IgD-negative memory B cell (primary cell): ENCODE measurements at regions not wholly inside any gene's neighbourhood (a gene's known extent, or its start where the extent isn't known, plus 50 kb on each side); places are given as distances from the start of the nearest gene placed in this dataset.
"Not testable (repeated sequence)": the region's sequence is repeated elsewhere in the genome, so short reads cannot be mapped to it uniquely, and the experiment has no call there.

Experiments
- H3K27ac Mint-ChIP-seq, 3 donors: one replicate each; pipeline ENCODE4 v1.8.0; 2020 to 2022; ENCODE audit warnings: mild to moderate bottlenecking in 3 of 3, mixed read lengths in 3 of 3, moderate library complexity in 1 of 3
- H3K27me3 Mint-ChIP-seq: one replicate; pipeline ENCODE4 v1.8.0; 2021; ENCODE audit warnings: mixed read lengths
- H3K36me3 Mint-ChIP-seq: one replicate; pipeline ENCODE4 v1.8.0; 2020; ENCODE audit warnings: mild to moderate bottlenecking, mixed read lengths
- H3K4me1 Mint-ChIP-seq, 3 donors: one replicate each; pipeline ENCODE4 v1.8.0; 2020 to 2022; ENCODE audit warnings: mixed read lengths in 3 of 3, mild to moderate bottlenecking in 1 of 3
- H3K4me3 Mint-ChIP-seq, 4 donors: one replicate each; pipeline ENCODE4 v1.8.0; 2020 to 2022; ENCODE audit warnings: mild to moderate bottlenecking in 4 of 4, mixed read lengths in 4 of 4, moderate library complexity in 3 of 4
- H3K9me3 Mint-ChIP-seq, 3 donors: one replicate each; pipeline ENCODE4 v1.8.0; 2020 to 2021; ENCODE audit warnings: mixed read lengths in 3 of 3, mild to moderate bottlenecking in 1 of 3

DNA sequence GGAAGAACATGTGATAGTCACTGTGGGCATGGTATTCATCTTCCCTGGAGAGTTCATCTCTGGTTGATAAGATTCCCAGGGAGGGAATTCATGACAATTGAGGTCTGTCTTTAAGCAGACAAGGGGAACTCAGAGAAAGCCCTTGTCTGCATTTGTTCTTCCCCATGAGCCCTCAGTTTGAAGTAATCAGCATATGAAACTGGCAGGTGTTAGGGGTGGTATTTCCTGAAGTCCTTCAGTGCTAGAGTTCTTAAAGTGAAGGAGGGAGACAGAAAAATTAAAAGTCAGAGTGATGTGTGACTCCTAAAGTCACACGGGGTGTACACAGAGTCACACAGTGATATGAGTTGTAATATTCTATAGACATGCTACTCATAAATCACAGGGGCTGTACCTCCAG lies 60.6 kb upstream of the SYK start:
- Mint-ChIP-seq H3K27ac (no peak overlapping the region), H3K4me1 (peaks cover 0 to under 1% (median under 1%) of the 10 kb centered on the region in 3 donors), H3K27me3 (peaks cover 2% of the 10 kb centered on the region), H3K4me3 (no peak overlapping the region), H3K36me3 (peaks cover 1% of the 10 kb centered on the region), H3K9me3 (peaks cover 6 to 27% (median 23%) of the 10 kb centered on the region in 3 donors)

DNA sequence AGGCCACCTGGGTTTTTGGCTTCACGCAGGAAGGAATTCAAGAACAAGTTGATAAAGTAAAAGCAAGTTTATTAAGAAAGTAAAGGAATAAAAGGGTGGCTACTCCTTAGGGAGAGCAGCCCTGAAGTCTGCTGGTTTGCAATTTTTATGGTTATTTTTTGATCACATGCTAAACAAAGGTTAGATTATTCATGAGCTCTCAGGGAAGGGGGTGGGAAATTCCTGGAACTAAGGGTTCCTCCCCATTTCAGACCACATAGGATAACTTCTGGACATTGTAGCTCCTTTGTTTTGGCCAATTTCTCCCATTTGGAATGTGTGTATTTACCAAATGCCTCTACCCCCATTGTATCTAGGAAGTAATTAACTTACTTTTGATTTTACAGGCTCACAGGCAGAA lies 63.9 kb upstream of the SYK start:
- Mint-ChIP-seq H3K27ac (peak overlapping the region in 1 of 3 donors; percentile 6), H3K36me3 (peaks cover 1% of the 10 kb centered on the region), H3K9me3 (peaks cover 6 to 27% (median 23%) of the 10 kb centered on the region in 3 donors), H3K4me3 (no peak overlapping the region), H3K27me3 (peaks cover 3% of the 10 kb centered on the region), H3K4me1 (no peaks in the 10 kb centered on the region)

DNA sequence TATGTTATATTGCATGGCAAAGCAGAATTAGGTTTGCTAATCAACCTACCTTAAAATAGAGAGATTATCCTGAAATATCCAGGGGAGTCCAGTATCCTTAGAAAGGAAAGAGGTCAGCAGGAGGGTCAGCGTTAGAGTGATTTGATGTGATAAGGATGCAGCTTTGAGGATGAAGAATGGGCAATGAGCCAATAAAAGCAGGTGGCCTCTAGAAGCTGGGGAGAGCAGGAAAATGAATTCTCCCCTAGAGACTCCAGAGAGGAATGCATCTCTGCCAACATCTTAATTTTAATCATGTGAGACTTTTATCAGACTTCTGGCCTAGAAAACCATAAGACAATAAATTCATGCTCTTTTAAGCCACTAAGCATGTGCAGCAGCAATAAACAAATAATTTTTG lies 65.7 kb upstream of the SYK start:
- Mint-ChIP-seq H3K36me3 (peaks cover 1% of the 10 kb centered on the region), H3K9me3 (peaks cover 6 to 29% (median 23%) of the 10 kb centered on the region in 3 donors), H3K4me1 (no peaks in the 10 kb centered on the region), H3K27me3 (peaks cover 8% of the 10 kb centered on the region), H3K27ac (no peak overlapping the region), H3K4me3 (no peak overlapping the region)

GRCh38 chr9:90734631-90735030 lies 67.0 kb upstream of the SYK start:
- Mint-ChIP-seq H3K9me3 (peaks cover 4 to 20% (median 15%) of the 10 kb centered on the region in 3 donors), H3K27me3 (peaks cover 6% of the 10 kb centered on the region), H3K36me3 (peaks cover 3% of the 10 kb centered on the region), H3K27ac (no peak overlapping the region), H3K4me3 (no peak overlapping the region), H3K4me1 (no peaks in the 10 kb centered on the region)

DNA sequence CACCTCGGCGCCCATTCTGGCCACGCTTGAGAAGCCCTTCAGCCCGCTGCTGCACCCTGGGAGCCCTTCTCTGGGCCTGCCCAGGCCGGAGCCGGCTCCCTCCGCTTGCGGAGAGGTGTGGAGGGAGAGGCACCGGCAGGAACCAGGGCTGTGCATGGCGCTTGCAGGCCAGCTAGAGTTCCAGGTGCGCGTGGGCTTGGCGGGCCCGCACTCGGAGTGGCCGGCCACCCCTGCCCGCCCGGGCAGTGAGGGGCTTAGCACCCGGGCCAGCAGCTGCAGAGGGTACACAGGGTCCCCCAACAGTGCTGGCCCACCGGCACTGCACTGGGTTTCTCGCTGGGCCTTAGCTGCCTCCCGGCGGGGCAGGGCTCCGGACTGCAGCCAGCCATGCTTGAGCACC lies 72.3 kb upstream of the SYK start:
- Mint-ChIP-seq H3K27ac (no peak overlapping the region), H3K9me3 (peaks cover 0 to 2% (median 0%) of the 10 kb centered on the region in 3 donors), H3K27me3 (peaks cover 12% of the 10 kb centered on the region), H3K36me3 (peaks cover 2% of the 10 kb centered on the region), H3K4me1 (peaks cover 0 to 3% (median 0%) of the 10 kb centered on the region in 3 donors), H3K4me3 (no peak overlapping the region)

DNA sequence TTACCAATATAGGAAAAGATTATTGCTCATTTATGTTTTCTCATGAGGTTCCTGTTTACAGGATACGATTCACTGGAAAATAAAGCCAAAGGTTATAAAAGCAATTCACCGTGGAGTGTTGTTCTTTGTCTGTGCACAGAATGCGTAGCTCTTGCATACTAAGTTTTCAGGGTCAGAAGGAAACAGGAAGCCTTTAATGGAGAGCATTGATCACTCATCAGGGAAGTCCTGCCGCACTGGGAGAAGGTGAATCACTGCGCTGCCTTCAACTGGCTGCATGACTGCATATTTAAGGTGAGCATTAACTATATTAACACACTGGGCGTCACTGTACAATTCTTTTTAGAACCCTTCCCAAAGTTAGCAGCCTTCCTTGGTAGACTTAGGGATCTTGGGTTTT lies 74.1 kb upstream of the SYK start:
- H3K36me3 Mint-ChIP-seq, result peaks cover 2% of the 10 kb centered on the region
- H3K9me3 Mint-ChIP-seq, result peaks cover 0 to 2% (median 0%) of the 10 kb centered on the region in 3 donors
- no peak overlapping the region for H3K27ac Mint-ChIP-seq
- peaks cover 0 to 3% (median 0%) of the 10 kb centered on the region in 3 donors for H3K4me1 Mint-ChIP-seq
- H3K4me3 Mint-ChIP-seq, result no peak overlapping the region
- H3K27me3 Mint-ChIP-seq, result peaks cover 13% of the 10 kb centered on the region

GRCh38 chr9:90726215-90726614 lies 75.4 kb upstream of the SYK start:
- H3K27ac Mint-ChIP-seq, result no peak overlapping the region
- H3K4me1 Mint-ChIP-seq, result peaks cover 0 to 3% (median 0%) of the 10 kb centered on the region in 3 donors
- peaks cover 9% of the 10 kb centered on the region for H3K27me3 Mint-ChIP-seq
- H3K9me3 Mint-ChIP-seq, result no peaks in the 10 kb centered on the region
- peaks cover 2% of the 10 kb centered on the region for H3K36me3 Mint-ChIP-seq
- H3K4me3 Mint-ChIP-seq, result no peak overlapping the region

DNA sequence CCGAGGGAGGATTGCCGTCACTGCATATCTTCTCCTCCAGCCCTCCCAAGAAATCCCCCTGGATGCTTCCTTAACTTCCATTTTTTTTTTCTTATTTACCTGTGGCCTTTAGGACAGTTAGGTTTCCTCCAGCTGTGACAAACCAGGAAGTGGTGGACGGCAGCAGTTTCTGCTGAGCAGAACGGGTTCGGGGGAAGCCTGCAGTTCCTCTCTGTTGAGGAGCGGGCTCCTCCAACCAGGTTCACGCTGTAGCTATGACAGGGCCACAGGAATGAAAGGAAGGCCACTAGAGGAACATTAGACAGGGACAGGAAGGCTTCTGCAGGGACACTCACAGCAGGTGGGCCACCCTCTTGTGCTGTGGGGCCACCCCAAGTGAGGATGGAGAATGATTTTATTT lies 76.7 kb upstream of the SYK start:
- H3K4me3 Mint-ChIP-seq, result no peak overlapping the region
- no peaks in the 10 kb centered on the region for H3K36me3 Mint-ChIP-seq
- peaks cover 0 to 3% (median 0%) of the 10 kb centered on the region in 3 donors for H3K4me1 Mint-ChIP-seq
- no peaks in the 10 kb centered on the region for H3K9me3 Mint-ChIP-seq
- peaks cover 11% of the 10 kb centered on the region for H3K27me3 Mint-ChIP-seq
- H3K27ac Mint-ChIP-seq, result no peak overlapping the region

DNA sequence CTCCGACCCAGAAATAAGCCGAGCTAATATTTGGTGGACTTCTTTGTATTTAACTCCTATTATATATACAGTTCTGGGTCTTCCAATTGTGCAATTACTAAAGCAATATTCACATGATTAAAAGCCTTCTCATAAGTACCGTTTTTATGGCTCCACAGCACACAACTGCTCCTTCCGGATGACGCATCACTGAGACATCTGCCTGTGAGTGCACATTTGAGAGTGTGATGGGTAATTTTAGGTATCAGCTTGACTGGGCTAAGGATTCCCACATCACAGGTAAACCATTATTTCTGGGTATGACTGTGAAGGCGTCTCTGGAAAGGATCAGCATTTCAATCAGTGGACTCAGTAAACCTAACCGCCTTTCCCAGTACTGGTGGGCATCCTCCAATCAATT lies 77.5 kb upstream of the SYK start:
- peaks cover 0 to 3% (median 0%) of the 10 kb centered on the region in 3 donors for H3K4me1 Mint-ChIP-seq
- peaks cover 12% of the 10 kb centered on the region for H3K27me3 Mint-ChIP-seq
- H3K4me3 Mint-ChIP-seq, result no peak overlapping the region
- no peak overlapping the region for H3K27ac Mint-ChIP-seq
- H3K36me3 Mint-ChIP-seq, result no peaks in the 10 kb centered on the region
- no peaks in the 10 kb centered on the region for H3K9me3 Mint-ChIP-seq

DNA sequence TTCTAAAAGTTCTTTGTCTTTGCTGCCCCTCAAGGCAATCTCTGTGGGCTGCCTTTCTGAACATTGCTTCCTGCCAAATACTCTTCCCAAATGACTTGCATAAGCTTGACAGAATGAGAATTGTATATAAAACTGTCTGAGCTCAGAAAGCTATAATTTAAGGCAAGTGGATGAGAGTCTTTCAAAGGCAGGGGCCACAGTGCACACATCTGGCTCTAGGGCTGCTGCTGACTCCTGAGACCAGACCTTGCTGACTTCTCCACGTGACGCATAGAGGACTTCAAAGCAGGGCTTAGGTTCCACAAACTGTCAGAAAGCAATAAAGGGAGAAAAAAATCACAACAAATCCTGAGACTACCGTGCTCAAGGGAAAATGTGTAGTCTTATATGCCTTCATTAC lies 79.4 kb upstream of the DIRAS2 start:
- Mint-ChIP-seq H3K4me3 (no peak overlapping the region), H3K36me3 (no peaks in the 10 kb centered on the region), H3K27me3 (peaks cover 6% of the 10 kb centered on the region), H3K9me3 (no peaks in the 10 kb centered on the region), H3K4me1 (peaks cover 0 to 3% (median 0%) of the 10 kb centered on the region in 3 donors), H3K27ac (no peak overlapping the region)

GRCh38 chr9:90720621-90721265 lies 78.1 kb upstream of the DIRAS2 start:
- peaks cover 0 to 3% (median 0%) of the 10 kb centered on the region in 3 donors for H3K4me1 Mint-ChIP-seq
- peaks cover 6% of the 10 kb centered on the region for H3K27me3 Mint-ChIP-seq
- no peak overlapping the region for H3K27ac Mint-ChIP-seq
- H3K36me3 Mint-ChIP-seq, result no peaks in the 10 kb centered on the region
- no peak overlapping the region for H3K4me3 Mint-ChIP-seq
- no peaks in the 10 kb centered on the region for H3K9me3 Mint-ChIP-seq

GRCh38 chr9:90706230-90706629 lies 63.6 kb upstream of the DIRAS2 start:
- H3K36me3 Mint-ChIP-seq, result peaks cover 3% of the 10 kb centered on the region
- peaks cover 19% of the 10 kb centered on the region for H3K27me3 Mint-ChIP-seq
- no peak overlapping the region for H3K4me3 Mint-ChIP-seq
- H3K9me3 Mint-ChIP-seq, result no peaks in the 10 kb centered on the region
- no peak overlapping the region for H3K27ac Mint-ChIP-seq
- H3K4me1 Mint-ChIP-seq, result no peaks in the 10 kb centered on the region

DNA sequence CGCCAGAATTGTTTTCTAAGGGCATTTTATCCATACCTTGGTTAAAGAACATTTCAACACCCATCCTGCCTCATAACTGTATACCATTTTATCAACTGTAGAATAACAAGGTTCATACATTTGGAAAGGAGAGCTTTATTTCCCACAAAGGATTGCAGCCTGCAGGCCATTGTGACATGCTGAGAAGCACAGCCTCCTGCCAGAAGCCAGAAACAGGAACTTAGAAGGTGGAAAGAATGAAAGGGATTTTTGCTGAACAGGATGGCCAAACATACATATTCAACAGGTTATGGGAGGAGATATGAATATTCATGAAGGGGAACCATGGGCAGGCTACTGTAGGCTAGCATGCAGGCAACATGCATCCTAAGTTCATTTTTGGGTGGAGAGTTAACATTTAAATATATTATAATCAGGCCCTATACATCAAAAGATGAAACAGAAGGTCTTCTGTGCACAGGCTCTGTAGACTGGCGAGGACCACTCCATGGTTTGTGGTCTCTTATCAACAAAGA lies 59.9 kb upstream of the DIRAS2 start:
- Mint-ChIP-seq H3K27me3 (peaks cover 25% of the 10 kb centered on the region), H3K36me3 (no peaks in the 10 kb centered on the region), H3K9me3 (no peaks in the 10 kb centered on the region), H3K4me1 (no peaks in the 10 kb centered on the region), H3K4me3 (no peak overlapping the region), H3K27ac (no peak overlapping the region)

DNA sequence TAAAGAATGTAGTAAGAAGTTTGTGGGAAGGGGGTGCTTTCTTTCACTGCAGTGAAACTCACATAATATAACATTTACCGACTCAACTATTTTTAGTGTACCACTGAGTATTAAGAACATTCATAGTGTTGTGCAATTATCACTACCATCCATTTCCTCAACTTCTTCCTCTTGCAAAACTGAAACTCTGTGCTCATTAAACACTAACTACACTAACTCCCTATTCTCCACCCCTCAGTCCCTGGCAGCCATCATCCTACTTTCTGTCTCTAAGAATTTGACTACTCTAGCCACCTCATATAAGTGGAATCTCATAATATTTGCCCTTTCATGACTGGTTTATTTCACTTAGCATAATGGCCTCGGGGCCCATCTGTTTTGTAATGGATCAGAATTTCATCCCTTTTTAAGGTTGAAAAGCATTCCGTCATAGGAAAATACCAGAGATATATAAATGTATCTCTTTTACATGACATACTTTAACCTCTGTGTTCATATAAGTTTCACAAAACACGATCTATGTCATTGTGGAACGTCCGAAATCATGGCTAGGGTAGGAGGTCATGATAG lies 56.3 kb upstream of the DIRAS2 start:
- Mint-ChIP-seq H3K4me1 (no peaks in the 10 kb centered on the region), H3K9me3 (no peaks in the 10 kb centered on the region), H3K27ac (no peak overlapping the region), H3K4me3 (no peak overlapping the region), H3K36me3 (no peaks in the 10 kb centered on the region), H3K27me3 (peaks cover 21% of the 10 kb centered on the region)

GRCh38 chr9:90697808-90698207 lies 55.2 kb upstream of the DIRAS2 start:
- H3K4me1 Mint-ChIP-seq, result no peaks in the 10 kb centered on the region
- no peaks in the 10 kb centered on the region for H3K36me3 Mint-ChIP-seq
- no peaks in the 10 kb centered on the region for H3K9me3 Mint-ChIP-seq
- H3K27ac Mint-ChIP-seq, result no peak overlapping the region
- no peak overlapping the region for H3K4me3 Mint-ChIP-seq
- H3K27me3 Mint-ChIP-seq, result peaks cover 17% of the 10 kb centered on the region

DNA sequence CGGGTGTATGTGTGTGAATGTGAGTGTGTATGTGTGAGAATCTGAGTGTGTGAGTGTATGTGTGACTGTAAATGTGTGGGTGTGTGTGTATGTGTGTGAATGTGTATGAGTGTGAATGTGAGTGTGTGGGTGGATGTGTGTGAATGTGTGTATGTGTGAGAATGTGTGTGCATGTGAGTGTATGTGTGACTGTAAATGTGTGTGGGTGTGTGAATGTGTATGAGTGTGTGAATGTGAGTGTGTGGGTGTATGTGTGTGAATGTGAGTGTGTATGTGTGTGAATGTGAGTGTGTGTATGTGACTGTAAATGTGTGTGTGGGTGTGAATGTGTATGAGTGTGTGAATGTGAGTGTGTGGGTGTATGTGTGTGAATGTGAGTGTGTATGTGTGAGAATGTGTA lies 51.6 kb upstream of the DIRAS2 start:
- not testable (repeated sequence) for H3K27me3 Mint-ChIP-seq, H3K27ac Mint-ChIP-seq, H3K36me3 Mint-ChIP-seq, H3K4me3 Mint-ChIP-seq, H3K9me3 Mint-ChIP-seq, H3K4me1 Mint-ChIP-seq
